ENCODE measurements at regions not wholly inside any gene's neighbourhood (a gene's known extent, or its start where the extent isn't known, plus 50 kb on each side); places are given as distances from the start of the nearest gene placed in this dataset.
"Not testable (repeated sequence)": the region's sequence is repeated elsewhere in the genome, so short reads cannot be mapped to it uniquely, and the experiment has no call there.

DNA sequence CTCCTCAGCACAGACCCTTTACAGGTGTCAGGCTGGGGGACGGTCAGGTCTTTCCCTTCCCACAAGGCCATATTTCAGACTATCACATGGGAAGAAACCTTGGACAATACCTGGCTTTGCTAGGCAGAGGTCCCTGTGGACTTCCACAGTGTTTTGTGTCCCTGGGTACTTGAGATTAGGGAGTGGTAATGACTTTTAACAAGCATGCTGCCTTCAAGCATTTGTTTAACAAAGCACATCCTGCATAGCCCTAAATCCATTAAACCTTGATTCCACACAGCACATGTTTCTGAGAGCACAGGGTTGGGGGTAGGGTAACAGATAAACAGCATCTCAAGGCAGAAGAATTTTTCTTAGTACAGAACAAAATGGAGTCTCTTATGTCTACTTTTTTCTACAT, 451.2 kb downstream of the PLOD2 start:
- not testable (repeated sequence) for H3K27me3 ChIP-seq (ENCODE audit: insufficient read depth, low read length); H4K8ac ChIP-seq (ENCODE audit: low read depth, low read length); H3K27ac ChIP-seq (ENCODE audit: low read depth, low read length); H3K36me3 ChIP-seq (ENCODE audit: control insufficient read depth in 1 of 2, insufficient read depth in 2 of 2, low read length in 2 of 2); H3K9ac ChIP-seq (ENCODE audit: low read length); H4K12ac ChIP-seq (ENCODE audit: low read depth, low read length); H3K18ac ChIP-seq (ENCODE audit: low read length); H2AK5ac ChIP-seq (ENCODE audit: low read length); H3K14ac ChIP-seq (ENCODE audit: low read length); DNase-seq; H3K4me2 ChIP-seq (ENCODE audit: low read length); H3K23ac ChIP-seq (ENCODE audit: low read length); H2BK5ac ChIP-seq (ENCODE audit: low read depth, low read length, poor library complexity); H2AFZ ChIP-seq (ENCODE audit: insufficient read depth, low read length, poor library complexity); H3K9me3 ChIP-seq (ENCODE audit: insufficient read depth, low read depth, low read length); H3K4ac ChIP-seq (ENCODE audit: low read depth, low read length); H2BK120ac ChIP-seq (ENCODE audit: insufficient read depth, low read length, poor library complexity); H2BK12ac ChIP-seq (ENCODE audit: low read length); H4K91ac ChIP-seq (ENCODE audit: low read depth, low read length); H3K79me1 ChIP-seq (ENCODE audit: low read length); H3K4me3 ChIP-seq (ENCODE audit: low read depth, low read length); H3K79me2 ChIP-seq (ENCODE audit: control insufficient read depth, insufficient read depth, low read length, poor library complexity); H3K4me1 ChIP-seq (ENCODE audit: control insufficient read depth in 1 of 2, insufficient read depth in 2 of 2, low read length in 2 of 2)
- no CpG with 5 or more reads among the region's 1 CpG for WGBS (ENCODE audit: extremely low coverage, insufficient coverage, insufficient read length)

DNA sequence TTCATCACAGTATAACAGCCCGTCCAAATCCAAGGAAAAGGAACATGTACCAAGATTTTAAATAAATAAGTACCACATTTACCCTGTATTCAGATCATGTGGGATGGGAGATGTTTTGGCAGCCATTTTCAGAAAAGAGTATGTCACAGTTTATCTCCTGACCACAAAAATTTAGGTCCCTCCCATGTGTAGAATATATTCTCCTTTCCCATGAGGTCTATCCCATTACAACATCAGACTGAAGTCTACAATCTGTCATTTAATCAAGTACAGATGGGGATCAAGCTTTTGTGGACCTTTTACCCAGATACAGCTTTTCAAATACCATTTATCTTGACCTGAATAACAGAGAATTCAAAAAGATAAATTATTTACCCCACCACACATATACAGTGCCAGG, 444.5 kb downstream of the PLOD2 start:
- no peak overlapping the region for H3K4me2 ChIP-seq (ENCODE audit: low read length)
- no peaks in the 10 kb centered on the region for H3K4me1 ChIP-seq (ENCODE audit: control insufficient read depth in 1 of 2, insufficient read depth in 2 of 2, low read length in 2 of 2)
- H3K27me3 ChIP-seq (ENCODE audit: insufficient read depth, low read length) = no peaks in the 10 kb centered on the region
- no peak overlapping the region for H4K12ac ChIP-seq (ENCODE audit: low read depth, low read length)
- H3K27ac ChIP-seq (ENCODE audit: low read depth, low read length) = no peak overlapping the region
- WGBS (ENCODE audit: extremely low coverage, insufficient coverage, insufficient read length) = no CpG with 5 or more reads among the region's 1 CpG
- H4K91ac ChIP-seq (ENCODE audit: low read depth, low read length) = no peak overlapping the region
- H2BK5ac ChIP-seq (ENCODE audit: low read depth, low read length, poor library complexity) = no peak overlapping the region
- no peak overlapping the region for H2BK12ac ChIP-seq (ENCODE audit: low read length)
- no peak overlapping the region for H2BK120ac ChIP-seq (ENCODE audit: insufficient read depth, low read length, poor library complexity)
- no peak for DNase-seq
- H3K9me3 ChIP-seq (ENCODE audit: insufficient read depth, low read depth, low read length) = no peaks in the 10 kb centered on the region
- H3K79me1 ChIP-seq (ENCODE audit: low read length) = no peaks in the 10 kb centered on the region
- H3K4ac ChIP-seq (ENCODE audit: low read depth, low read length) = no peak overlapping the region
- no peaks in the 10 kb centered on the region for H3K36me3 ChIP-seq (ENCODE audit: control insufficient read depth in 1 of 2, insufficient read depth in 2 of 2, low read length in 2 of 2)
- no peak overlapping the region for H4K8ac ChIP-seq (ENCODE audit: low read depth, low read length)
- no peak overlapping the region for H3K4me3 ChIP-seq (ENCODE audit: low read depth, low read length)
- H2AK5ac ChIP-seq (ENCODE audit: low read length) = no peak overlapping the region
- no peak overlapping the region for H3K18ac ChIP-seq (ENCODE audit: low read length)
- no peak overlapping the region for H2AFZ ChIP-seq (ENCODE audit: insufficient read depth, low read length, poor library complexity)
- no peak overlapping the region for H3K9ac ChIP-seq (ENCODE audit: low read length)
- no peak overlapping the region for H3K14ac ChIP-seq (ENCODE audit: low read length)
- H3K23ac ChIP-seq (ENCODE audit: low read length) = no peak overlapping the region
- no peaks in the 10 kb centered on the region for H3K79me2 ChIP-seq (ENCODE audit: control insufficient read depth, insufficient read depth, low read length, poor library complexity)

DNA sequence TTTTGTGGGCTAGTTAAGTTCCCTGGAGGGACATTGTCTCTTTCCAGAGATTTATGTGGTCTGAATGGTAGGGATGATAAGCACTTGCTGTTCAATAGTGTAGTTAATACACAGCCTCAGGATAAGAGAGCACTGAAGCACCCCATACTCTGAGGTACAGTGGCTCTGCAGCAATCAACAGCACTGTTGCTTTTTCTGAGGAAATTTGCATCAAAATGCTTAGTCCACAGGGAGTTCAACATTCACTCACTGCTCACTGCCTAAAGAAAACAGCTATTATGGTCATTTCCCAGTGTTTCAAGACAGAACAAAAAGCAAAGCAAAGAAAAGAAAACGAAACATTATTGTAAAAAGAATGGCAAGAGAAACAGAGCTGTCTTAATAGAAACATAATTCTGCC, 441.9 kb downstream of the PLOD2 start:
- no peaks in the 10 kb centered on the region for H3K36me3 ChIP-seq (ENCODE audit: control insufficient read depth in 1 of 2, insufficient read depth in 2 of 2, low read length in 2 of 2)
- H2BK120ac ChIP-seq (ENCODE audit: insufficient read depth, low read length, poor library complexity) = no peak overlapping the region
- no CpG with 5 or more reads among the region's 1 CpG for WGBS (ENCODE audit: extremely low coverage, insufficient coverage, insufficient read length)
- H4K12ac ChIP-seq (ENCODE audit: low read depth, low read length) = no peak overlapping the region
- no peak overlapping the region for H3K4me2 ChIP-seq (ENCODE audit: low read length)
- H3K4me3 ChIP-seq (ENCODE audit: low read depth, low read length) = no peak overlapping the region
- no peak overlapping the region for H3K9ac ChIP-seq (ENCODE audit: low read length)
- no peak overlapping the region for H4K91ac ChIP-seq (ENCODE audit: low read depth, low read length)
- H2AFZ ChIP-seq (ENCODE audit: insufficient read depth, low read length, poor library complexity) = no peak overlapping the region
- H3K9me3 ChIP-seq (ENCODE audit: insufficient read depth, low read depth, low read length) = no peaks in the 10 kb centered on the region
- H2BK12ac ChIP-seq (ENCODE audit: low read length) = no peak overlapping the region
- H3K79me2 ChIP-seq (ENCODE audit: control insufficient read depth, insufficient read depth, low read length, poor library complexity) = no peaks in the 10 kb centered on the region
- no peak overlapping the region for H3K23ac ChIP-seq (ENCODE audit: low read length)
- H4K8ac ChIP-seq (ENCODE audit: low read depth, low read length) = no peak overlapping the region
- no peak overlapping the region for H2AK5ac ChIP-seq (ENCODE audit: low read length)
- H3K27ac ChIP-seq (ENCODE audit: low read depth, low read length) = no peak overlapping the region
- H3K14ac ChIP-seq (ENCODE audit: low read length) = no peak overlapping the region
- H3K18ac ChIP-seq (ENCODE audit: low read length) = no peak overlapping the region
- H3K27me3 ChIP-seq (ENCODE audit: insufficient read depth, low read length) = no peaks in the 10 kb centered on the region
- no peak overlapping the region for H3K4ac ChIP-seq (ENCODE audit: low read depth, low read length)
- no peak overlapping the region for H2BK5ac ChIP-seq (ENCODE audit: low read depth, low read length, poor library complexity)
- H3K79me1 ChIP-seq (ENCODE audit: low read length) = no peaks in the 10 kb centered on the region
- DNase-seq = no peak
- H3K4me1 ChIP-seq (ENCODE audit: control insufficient read depth in 1 of 2, insufficient read depth in 2 of 2, low read length in 2 of 2) = no peaks in the 10 kb centered on the region

DNA sequence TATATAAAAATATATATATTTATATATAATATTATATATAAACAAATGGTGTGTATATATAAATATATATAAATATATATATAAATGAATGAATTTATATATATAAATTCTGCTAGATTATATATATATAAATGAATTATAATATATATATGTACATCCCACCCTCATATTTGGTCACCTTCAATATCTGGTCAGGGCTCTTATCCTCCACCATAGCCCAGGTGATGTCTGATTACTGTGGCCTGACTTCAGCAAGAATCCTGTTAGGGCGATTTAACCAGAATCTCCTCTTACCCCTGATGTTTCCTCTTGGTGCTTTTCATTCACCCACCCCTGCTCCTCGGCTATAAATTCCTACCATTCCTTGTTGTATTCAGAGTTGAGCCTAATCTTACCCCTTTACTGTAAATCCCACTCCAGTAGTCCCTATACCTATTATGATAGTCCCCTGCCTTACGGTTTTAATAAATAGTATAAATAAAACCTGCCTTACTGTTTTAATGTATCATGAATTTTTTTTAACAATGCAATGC, 439.6 kb downstream of the PLOD2 start:
- H3K36me3 ChIP-seq (ENCODE audit: control insufficient read depth in 1 of 2, insufficient read depth in 2 of 2, low read length in 2 of 2) = no peaks in the 10 kb centered on the region
- no peak overlapping the region for H3K4me3 ChIP-seq (ENCODE audit: low read depth, low read length)
- H3K27me3 ChIP-seq (ENCODE audit: insufficient read depth, low read length) = no peaks in the 10 kb centered on the region
- no peaks in the 10 kb centered on the region for H3K9me3 ChIP-seq (ENCODE audit: insufficient read depth, low read depth, low read length)
- H2BK12ac ChIP-seq (ENCODE audit: low read length) = no peak overlapping the region
- H3K18ac ChIP-seq (ENCODE audit: low read length) = no peak overlapping the region
- no peak overlapping the region for H4K12ac ChIP-seq (ENCODE audit: low read depth, low read length)
- no peak overlapping the region for H2BK5ac ChIP-seq (ENCODE audit: low read depth, low read length, poor library complexity)
- DNase-seq = no peak
- no CpG with 5 or more reads among the region's 3 CpGs for WGBS (ENCODE audit: extremely low coverage, insufficient coverage, insufficient read length)
- no peak overlapping the region for H4K8ac ChIP-seq (ENCODE audit: low read depth, low read length)
- no peak overlapping the region for H3K23ac ChIP-seq (ENCODE audit: low read length)
- H3K4me2 ChIP-seq (ENCODE audit: low read length) = no peak overlapping the region
- H2AK5ac ChIP-seq (ENCODE audit: low read length) = no peak overlapping the region
- no peaks in the 10 kb centered on the region for H3K79me2 ChIP-seq (ENCODE audit: control insufficient read depth, insufficient read depth, low read length, poor library complexity)
- H3K27ac ChIP-seq (ENCODE audit: low read depth, low read length) = no peak overlapping the region
- H3K79me1 ChIP-seq (ENCODE audit: low read length) = no peaks in the 10 kb centered on the region
- H4K91ac ChIP-seq (ENCODE audit: low read depth, low read length) = no peak overlapping the region
- H3K9ac ChIP-seq (ENCODE audit: low read length) = no peak overlapping the region
- no peak overlapping the region for H3K14ac ChIP-seq (ENCODE audit: low read length)
- no peak overlapping the region for H3K4ac ChIP-seq (ENCODE audit: low read depth, low read length)
- no peak overlapping the region for H2BK120ac ChIP-seq (ENCODE audit: insufficient read depth, low read length, poor library complexity)
- H2AFZ ChIP-seq (ENCODE audit: insufficient read depth, low read length, poor library complexity) = no peak overlapping the region
- H3K4me1 ChIP-seq (ENCODE audit: control insufficient read depth in 1 of 2, insufficient read depth in 2 of 2, low read length in 2 of 2) = no peaks in the 10 kb centered on the region
